Endodermal cell (in vitro differentiated cells): ENCODE measurements at regions not wholly inside any gene's neighbourhood (a gene's known extent, or its start where the extent isn't known, plus 50 kb on each side); places are given as distances from the start of the nearest gene placed in this dataset.

Experiments used
- DNase-seq: peaks from one replicate; pipeline ENCODE4 v3.0.0-alpha.2; 2017
- H3K27ac ChIP-seq: 2 replicates; pipeline ENCODE4 v1.5.1; 2013; ENCODE audit warnings: mild to moderate bottlenecking, low read depth, low read length, moderate library complexity
- H3K27me3 ChIP-seq: 2 replicates; pipeline ENCODE4 v1.6.1; 2013; ENCODE audit warnings: mild to moderate bottlenecking, low read length, moderate library complexity; ENCODE audit not compliant: insufficient read depth, control insufficient read depth, poor library complexity, severe bottlenecking
- H3K36me3 ChIP-seq: 2 replicates; pipeline ENCODE4 v1.7.0; 2013; ENCODE audit warnings: mild to moderate bottlenecking, low read length, moderate library complexity; ENCODE audit not compliant: control insufficient read depth, insufficient read depth
- H3K4me1 ChIP-seq: one replicate; pipeline ENCODE4 v1.7.0; 2013; ENCODE audit warnings: low read length; ENCODE audit not compliant: control insufficient read depth, insufficient read depth
- H3K4me3 ChIP-seq: 2 replicates; pipeline ENCODE4 v1.5.1; 2013; ENCODE audit warnings: mild to moderate bottlenecking, low read length, moderate library complexity
- H3K9ac ChIP-seq: 2 replicates; pipeline ENCODE4 v1.6.1; 2013; ENCODE audit warnings: mild to moderate bottlenecking, low read length, moderate library complexity; ENCODE audit not compliant: poor library complexity, severe bottlenecking; ENCODE audit errors: extremely low read depth
- H3K9me3 ChIP-seq: 2 replicates; pipeline ENCODE4 v1.6.1; 2013; ENCODE audit warnings: mild to moderate bottlenecking, low read length, moderate library complexity; ENCODE audit not compliant: control insufficient read depth
- H3K27ac Mint-ChIP-seq: 2 replicates; pipeline ENCODE4 v1.8.0; 2020; ENCODE audit warnings: mixed read lengths
- H3K27me3 Mint-ChIP-seq: 2 replicates; pipeline ENCODE4 v1.8.0; 2021; ENCODE audit warnings: mild to moderate bottlenecking, mixed read lengths; ENCODE audit not compliant: insufficient read depth
- H3K36me3 Mint-ChIP-seq: 2 replicates; pipeline ENCODE4 v1.8.0; 2020; ENCODE audit warnings: low read depth, mixed read lengths
- H3K4me1 Mint-ChIP-seq: 2 replicates; pipeline ENCODE4 v1.8.0; 2020; ENCODE audit warnings: mixed read lengths
- H3K4me3 Mint-ChIP-seq: 2 replicates; pipeline ENCODE4 v1.8.0; 2020; ENCODE audit warnings: mild to moderate bottlenecking, moderate library complexity, mixed read lengths
- H3K9me3 Mint-ChIP-seq: 2 replicates; pipeline ENCODE4 v1.8.0; 2020; ENCODE audit warnings: mild to moderate bottlenecking, mixed read lengths
- CTCF ChIP-seq: fragments of 200-600 bp; sonication (generic); conservative IDR thresholded peaks from 2 replicates; pipeline ENCODE4 v1.5.0; 2021; ENCODE audit warnings: antibody characterized with exemption, mild to moderate bottlenecking
- WGBS, 2 experiments: methylation state at CpG; one replicate each; pipeline versions ENCODE4 v1.1.5 to v1.1.7; 2013; ENCODE audit warnings: missing lambda C conversion rate in 2 of 2, mixed read lengths in 1 of 2; ENCODE audit not compliant: insufficient coverage in 1 of 2, insufficient read length in 1 of 2; 5-methylcytosine and 5-hydroxymethylcytosine counted together

- Mint-ChIP-seq H3K27me3 (no peaks in the 10 kb centered on the region), H3K9me3 (peaks cover 5% of the 10 kb centered on the region), H3K36me3 (no peaks in the 10 kb centered on the region), H3K4me1 (peaks cover 14% of the 10 kb centered on the region), H3K4me3 (no peak overlapping the region), H3K27ac (no peak overlapping the region)
- no peak for DNase-seq
- Histone ChIP-seq H3K36me3 (no peaks in the 10 kb centered on the region), H3K4me1 (no peaks in the 10 kb centered on the region), H3K9me3 (no peaks in the 10 kb centered on the region), H3K27ac (no peak overlapping the region), H3K9ac (no peak overlapping the region), H3K4me3 (no peak overlapping the region), H3K27me3 (no peaks in the 10 kb centered on the region)
- no peak for TF ChIP-seq CTCF
- 86 to 100% methylated on average over 1 to 3 of the region's 3 CpGs for WGBS, 2 experiments
Measured at GRCh38 chr12:70033310-70033709, 208.3 kb downstream of the MYRFL start.

DNA sequence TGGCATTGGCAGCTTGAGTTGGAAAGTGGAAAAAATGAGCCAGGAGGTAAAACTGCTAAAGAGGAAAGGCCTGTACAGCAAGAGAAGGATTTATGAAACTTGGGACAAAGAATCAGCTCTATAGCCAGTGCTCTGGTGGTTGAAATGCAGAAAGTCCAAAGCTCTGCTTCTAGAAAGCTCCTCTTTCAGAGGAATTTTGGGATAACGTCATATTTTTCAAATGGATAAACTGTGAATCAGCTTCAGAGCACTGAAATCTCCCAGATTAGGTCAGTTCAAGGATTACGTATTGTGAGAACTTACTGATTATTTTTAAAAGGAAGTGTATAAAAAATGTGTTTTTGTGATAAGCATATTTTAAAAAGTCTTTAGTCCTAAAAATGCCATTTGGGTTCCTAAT lies 203.1 kb upstream of the CNOT2 start:
- H3K27ac Mint-ChIP-seq: no peak overlapping the region
- Histone ChIP-seq H3K27ac (no peak overlapping the region), H3K9ac (no peak overlapping the region), H3K9me3 (no peaks in the 10 kb centered on the region), H3K4me1 (peaks cover 4% of the 10 kb centered on the region), H3K36me3 (no peaks in the 10 kb centered on the region), H3K4me3 (no peak overlapping the region), H3K27me3 (no peaks in the 10 kb centered on the region)
- no peak for DNase-seq
- no peaks in the 10 kb centered on the region for H3K36me3 Mint-ChIP-seq
- H3K4me1 Mint-ChIP-seq: peaks cover 17% of the 10 kb centered on the region
- TF ChIP-seq CTCF: no peak
- H3K4me3 Mint-ChIP-seq: no peak overlapping the region
- 92 to 94% methylated on average over 2 of the region's 2 CpGs for WGBS, 2 experiments
- peaks cover 2% of the 10 kb centered on the region for H3K27me3 Mint-ChIP-seq
- no peaks in the 10 kb centered on the region for H3K9me3 Mint-ChIP-seq

DNA sequence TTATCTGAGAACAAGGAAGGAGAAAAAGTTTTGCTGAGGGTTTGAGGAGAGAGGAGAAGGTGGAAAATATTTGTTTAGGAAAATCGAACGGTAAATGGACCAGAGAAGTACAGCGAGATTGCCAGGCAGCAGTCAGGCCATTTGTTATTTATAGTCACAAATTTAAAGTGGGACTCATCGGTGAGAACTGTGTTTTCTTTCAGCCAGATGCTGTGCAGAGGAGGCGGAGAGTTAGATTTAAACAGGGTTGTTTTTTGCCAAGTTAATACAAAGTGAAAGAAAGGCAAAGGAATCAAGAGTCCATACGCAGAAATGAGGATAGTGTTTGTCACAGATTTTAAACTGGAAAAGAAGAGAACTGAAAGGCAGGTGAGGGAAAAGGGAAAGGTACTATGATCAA lies 200.6 kb upstream of the CNOT2 start:
- Histone ChIP-seq H3K27ac (no peak overlapping the region), H3K9ac (no peak overlapping the region), H3K4me3 (no peak overlapping the region), H3K36me3 (no peaks in the 10 kb centered on the region), H3K4me1 (peaks cover 4% of the 10 kb centered on the region), H3K9me3 (no peaks in the 10 kb centered on the region), H3K27me3 (no peaks in the 10 kb centered on the region)
- Mint-ChIP-seq H3K27ac (no peak overlapping the region), H3K9me3 (no peaks in the 10 kb centered on the region), H3K4me1 (peaks cover 22% of the 10 kb centered on the region), H3K27me3 (peaks cover 2% of the 10 kb centered on the region), H3K4me3 (no peak overlapping the region), H3K36me3 (no peaks in the 10 kb centered on the region)
- no peak for TF ChIP-seq CTCF
- no peak for DNase-seq
- 93 to 94% methylated on average over 6 of the region's 6 CpGs for WGBS, 2 experiments
